ACC112 (cell line): ENCODE measurements at regions not wholly inside any gene's neighbourhood (a gene's known extent, or its start where the extent isn't known, plus 50 kb on each side); places are given as distances from the start of the nearest gene placed in this dataset.

Experiments
- H2AFZ ChIP-seq: fragments of 200-600 bp; sonication (generic); one replicate; pipeline ENCODE4 v1.6.0; 2017; ENCODE audit warnings: antibody characterized with exemption, low read length; ENCODE audit not compliant: unreplicated experiment
- H3K27ac ChIP-seq: fragments of 200-600 bp; sonication (generic); 2 replicates; pipeline ENCODE4 v1.5.1; 2014; ENCODE audit warnings: low read depth, mild to moderate bottlenecking, antibody characterized with exemption, low read length, moderate library complexity
- H3K27me3 ChIP-seq: fragments of 200-600 bp; sonication (generic); 2 replicates; pipeline ENCODE4 v1.6.1; 2014; ENCODE audit warnings: mild to moderate bottlenecking, antibody characterized with exemption, low read length, moderate library complexity, mixed read lengths; ENCODE audit not compliant: insufficient read depth
- H3K36me3 ChIP-seq: fragments of 200-600 bp; sonication (generic); 2 replicates; pipeline ENCODE4 v1.6.1; 2016; ENCODE audit warnings: mild to moderate bottlenecking, antibody characterized with exemption, low read length, moderate library complexity, mixed read lengths; ENCODE audit not compliant: insufficient read depth
- H3K4me1 ChIP-seq: fragments of 200-600 bp; sonication (generic); one replicate; pipeline ENCODE4 v1.6.1; 2016; ENCODE audit warnings: low read length, mixed read lengths; ENCODE audit not compliant: insufficient read depth, unreplicated experiment, control insufficient read depth
- H3K4me3 ChIP-seq: fragments of 200-600 bp; sonication (generic); 2 replicates; pipeline ENCODE4 v1.5.1; 2014; ENCODE audit warnings: mild to moderate bottlenecking, low read depth, low read length
- H3K79me2 ChIP-seq: fragments of 200-600 bp; sonication (generic); one replicate; pipeline ENCODE4 v1.6.0; 2016; ENCODE audit warnings: low read length; ENCODE audit not compliant: control insufficient read depth, unreplicated experiment, insufficient read depth

- H3K36me3 ChIP-seq, result no peaks in the 10 kb centered on the region
- no peak overlapping the region for H2AFZ ChIP-seq
- no peaks in the 10 kb centered on the region for H3K79me2 ChIP-seq
- no peak overlapping the region for H3K27ac ChIP-seq
- no peak overlapping the region for H3K4me3 ChIP-seq
- no peaks in the 10 kb centered on the region for H3K4me1 ChIP-seq
- peaks cover 17% of the 10 kb centered on the region; the same call in 1 of the 2 replicates for H3K27me3 ChIP-seq
Measured at GRCh38 chr10:133006202-133006601, 63.8 kb upstream of the CFAP46 start.

GRCh38 chr10:133004478-133004877, 62.1 kb upstream of the CFAP46 start:
- H2AFZ ChIP-seq, result no peak overlapping the region
- no peak overlapping the region for H3K27ac ChIP-seq
- H3K27me3 ChIP-seq, result peaks cover 17% of the 10 kb centered on the region; the same call in 1 of the 2 replicates
- H3K36me3 ChIP-seq, result no peaks in the 10 kb centered on the region
- H3K4me3 ChIP-seq, result no peak overlapping the region
- no peaks in the 10 kb centered on the region for H3K4me1 ChIP-seq
- no peaks in the 10 kb centered on the region for H3K79me2 ChIP-seq

GRCh38 chr10:133003188-133003587, 60.8 kb upstream of the CFAP46 start:
- H3K27ac ChIP-seq, result no peak overlapping the region
- peaks cover 24% of the 10 kb centered on the region; the same call in 1 of the 2 replicates for H3K27me3 ChIP-seq
- H2AFZ ChIP-seq, result no peak overlapping the region
- H3K4me1 ChIP-seq, result no peaks in the 10 kb centered on the region
- H3K4me3 ChIP-seq, result no peak overlapping the region
- no peaks in the 10 kb centered on the region for H3K79me2 ChIP-seq
- no peaks in the 10 kb centered on the region for H3K36me3 ChIP-seq

GRCh38 chr10:133002685-133003084, 60.3 kb upstream of the CFAP46 start:
- peaks cover 24% of the 10 kb centered on the region; the same call in 1 of the 2 replicates for H3K27me3 ChIP-seq
- no peak overlapping the region for H3K27ac ChIP-seq
- no peaks in the 10 kb centered on the region for H3K4me1 ChIP-seq
- no peak overlapping the region for H3K4me3 ChIP-seq
- no peaks in the 10 kb centered on the region for H3K79me2 ChIP-seq
- no peaks in the 10 kb centered on the region for H3K36me3 ChIP-seq
- H2AFZ ChIP-seq, result no peak overlapping the region

- H3K4me1 ChIP-seq, result no peaks in the 10 kb centered on the region
- H3K4me3 ChIP-seq, result no peak overlapping the region
- no peak overlapping the region for H2AFZ ChIP-seq
- H3K79me2 ChIP-seq, result no peaks in the 10 kb centered on the region
- H3K36me3 ChIP-seq, result no peaks in the 10 kb centered on the region
- peaks cover 24% of the 10 kb centered on the region; the same call in 1 of the 2 replicates for H3K27me3 ChIP-seq
- H3K27ac ChIP-seq, result no peak overlapping the region
Measured at GRCh38 chr10:133001114-133001513, 58.7 kb upstream of the CFAP46 start.

GRCh38 chr10:133000648-133001047, 58.3 kb upstream of the CFAP46 start:
- Histone ChIP-seq H3K27me3 (peaks cover 24% of the 10 kb centered on the region; the same call in 1 of the 2 replicates), H3K36me3 (no peaks in the 10 kb centered on the region), H2AFZ (no peak overlapping the region), H3K4me1 (no peaks in the 10 kb centered on the region), H3K79me2 (no peaks in the 10 kb centered on the region), H3K27ac (no peak overlapping the region), H3K4me3 (no peak overlapping the region)

- H3K27me3 ChIP-seq, result peaks cover 12% of the 10 kb centered on the region; the same call in 1 of the 2 replicates
- H3K79me2 ChIP-seq, result no peaks in the 10 kb centered on the region
- H3K27ac ChIP-seq, result no peak overlapping the region
- H3K4me1 ChIP-seq, result no peaks in the 10 kb centered on the region
- H3K36me3 ChIP-seq, result no peaks in the 10 kb centered on the region
- no peak overlapping the region for H2AFZ ChIP-seq
- no peak overlapping the region for H3K4me3 ChIP-seq
Measured at GRCh38 chr10:132997517-132998265, 55.3 kb upstream of the CFAP46 start.

GRCh38 chr10:132996603-132997343, 54.4 kb upstream of the CFAP46 start:
- no peaks in the 10 kb centered on the region for H3K79me2 ChIP-seq
- H3K27ac ChIP-seq, result no peak overlapping the region
- H3K4me3 ChIP-seq, result no peak overlapping the region
- H2AFZ ChIP-seq, result no peak overlapping the region
- H3K4me1 ChIP-seq, result no peaks in the 10 kb centered on the region
- peaks cover 6% of the 10 kb centered on the region; the same call in 1 of the 2 replicates for H3K27me3 ChIP-seq
- H3K36me3 ChIP-seq, result no peaks in the 10 kb centered on the region

GRCh38 chr10:132995909-132996602, 53.7 kb upstream of the CFAP46 start:
- Histone ChIP-seq H3K4me1 (no peaks in the 10 kb centered on the region), H2AFZ (no peak overlapping the region), H3K4me3 (no peak overlapping the region), H3K79me2 (no peaks in the 10 kb centered on the region), H3K27me3 (peaks cover 6% of the 10 kb centered on the region; the same call in 1 of the 2 replicates), H3K36me3 (no peaks in the 10 kb centered on the region), H3K27ac (no peak overlapping the region)

GRCh38 chr10:132994811-132995210, 52.4 kb upstream of the CFAP46 start:
- H3K36me3 ChIP-seq, result no peaks in the 10 kb centered on the region

More at GRCh38 chr10:132994811-132995210, 52.4 kb upstream of the CFAP46 start:
- Histone ChIP-seq H3K79me2 (no peaks in the 10 kb centered on the region), H2AFZ (no peak overlapping the region), H3K4me3 (peak overlapping the region; percentile 52), H3K4me1 (no peaks in the 10 kb centered on the region), H3K27ac (no peak overlapping the region), H3K27me3 (peaks cover 6% of the 10 kb centered on the region; the same call in 1 of the 2 replicates)
